PC-3 (cell line): ENCODE measurements at regions not wholly inside any gene's neighbourhood (a gene's known extent, or its start where the extent isn't known, plus 50 kb on each side); places are given as distances from the start of the nearest gene placed in this dataset.

Experiments
- CTCF ChIP-seq: fragments of 300-600 bp; sonication (generic); conservative IDR thresholded peaks from 2 replicates; pipeline ENCODE4 v1.5.1; 2017; ENCODE audit warnings: antibody characterized with exemption, low read depth, mild to moderate bottlenecking, low read length
- EZH2 ChIP-seq: fragments of 300-600 bp; sonication (generic); IDR thresholded peaks from one replicate; pipeline ENCODE4 v1.6.1; 2017; ENCODE audit warnings: antibody characterized with exemption, mild to moderate bottlenecking, low read length; ENCODE audit not compliant: unreplicated experiment

DNA sequence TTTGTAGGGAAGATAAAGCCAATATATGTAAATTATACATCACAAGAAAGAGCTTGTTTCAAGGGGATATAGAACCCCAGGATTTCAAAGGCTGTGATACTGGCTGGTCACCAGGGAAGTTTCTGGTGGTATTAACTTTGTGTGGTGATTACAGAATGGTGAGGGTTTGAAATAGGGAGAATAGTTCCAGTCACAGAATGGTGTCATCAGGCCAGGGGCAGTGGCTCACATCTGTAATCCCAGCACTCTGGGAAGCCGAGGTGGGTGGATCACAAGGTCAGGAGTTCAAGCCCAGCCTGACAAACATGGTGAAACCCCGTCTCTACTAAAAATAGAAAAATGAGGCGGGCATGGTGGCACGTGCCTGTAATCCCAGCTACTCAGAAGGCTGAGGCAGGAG lies 183.8 kb upstream of the XYLT1 start:
- TF ChIP-seq EZH2 = no peak
- TF ChIP-seq CTCF = no peak
